GM19395 (cell line): ENCODE measurements at regions not wholly inside any gene's neighbourhood (a gene's known extent, or its start where the extent isn't known, plus 50 kb on each side); places are given as distances from the start of the nearest gene placed in this dataset.
"Not testable (repeated sequence)": the region's sequence is repeated elsewhere in the genome, so short reads cannot be mapped to it uniquely, and the experiment has no call there.

Source experiments
- ATAC-seq: cut with Tn5 transposase; IDR thresholded peaks from one replicate; pipeline ENCODE4 v1.9.1; 2021; ENCODE audit warnings: mild to moderate bottlenecking, moderate library complexity; ENCODE audit not compliant: unreplicated experiment

GRCh38 chr20:50355590-50356524 is 154.3 kb upstream of the PTPN1 start:
- ATAC-seq = no peak

DNA sequence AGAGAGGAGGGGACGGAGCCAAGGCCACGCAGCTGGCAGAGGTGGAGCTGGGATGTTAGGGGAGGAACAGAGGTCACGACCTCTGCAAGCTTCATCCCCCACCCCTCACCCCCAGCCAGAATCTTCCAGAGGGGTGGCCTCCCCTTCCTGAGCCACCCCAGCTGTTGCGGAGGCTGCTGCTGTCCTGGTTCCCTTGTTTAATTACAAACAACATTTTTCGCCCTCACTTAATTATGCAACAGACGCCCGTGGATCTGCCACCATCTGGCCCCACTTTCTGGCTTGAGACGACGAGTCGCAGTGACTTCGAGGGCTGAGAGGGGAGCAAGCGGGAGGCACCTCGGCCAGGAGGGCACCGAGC is 153.7 kb upstream of the PTPN1 start:
- no peak for ATAC-seq

- no peak for ATAC-seq
Observed at GRCh38 chr20:50356962-50357782, 153.0 kb upstream of the PTPN1 start.

GRCh38 chr20:50357783-50358161 is 152.4 kb upstream of the PTPN1 start:
- ATAC-seq = no peak

DNA sequence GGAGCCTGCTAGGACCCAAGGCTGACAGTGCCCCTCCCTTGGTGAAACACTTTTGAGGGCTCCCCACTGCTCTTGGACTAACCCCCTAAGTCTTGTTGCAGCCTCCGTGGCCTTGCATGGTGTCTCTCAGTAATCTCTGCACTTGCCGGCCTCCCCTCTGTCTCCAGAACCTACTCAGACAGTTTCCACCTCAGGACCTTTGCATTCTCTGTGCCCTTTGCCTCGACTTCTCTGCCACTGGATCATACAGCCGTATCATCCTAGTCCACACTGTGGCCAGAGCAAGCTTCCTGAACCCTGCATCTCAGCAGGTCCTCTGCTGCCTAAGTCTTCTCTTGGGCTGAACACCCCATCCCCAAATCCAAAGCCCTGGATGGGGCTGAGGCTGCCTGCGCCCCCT is 152.0 kb upstream of the PTPN1 start:
- no peak for ATAC-seq

- ATAC-seq = no peak
Observed at GRCh38 chr20:50358971-50359370, 151.2 kb upstream of the PTPN1 start.

- ATAC-seq = no peak
Observed at GRCh38 chr20:50359607-50360217, 150.5 kb upstream of the PTPN1 start.

DNA sequence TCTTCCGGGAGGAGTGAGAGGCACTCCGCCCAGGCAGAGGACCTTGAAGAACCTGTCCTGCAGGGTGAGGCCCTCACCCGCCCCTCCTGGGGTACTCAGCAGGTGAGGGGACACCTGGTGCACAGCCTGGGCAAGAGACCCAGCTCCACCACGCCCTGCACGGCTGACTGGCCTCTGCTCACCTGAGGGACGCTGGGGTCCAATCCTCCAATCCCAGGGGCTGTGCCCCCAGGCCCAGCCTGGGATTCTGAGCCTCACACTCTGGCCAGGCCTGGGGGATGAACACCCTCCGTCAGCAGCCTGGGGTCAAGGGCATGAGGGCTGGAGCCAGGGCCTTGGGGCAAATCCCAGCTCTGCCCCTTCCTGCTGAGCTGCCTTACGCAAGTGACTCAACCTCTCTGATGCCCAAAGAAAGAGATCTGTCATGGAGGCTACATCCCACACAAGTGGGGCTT is 149.9 kb upstream of the PTPN1 start:
- no peak for ATAC-seq

GRCh38 chr20:50360921-50361320 is 149.3 kb upstream of the PTPN1 start:
- ATAC-seq = no peak

- not testable (repeated sequence) for ATAC-seq
Observed at GRCh38 chr20:50362177-50362576, 148.0 kb upstream of the PTPN1 start.

DNA sequence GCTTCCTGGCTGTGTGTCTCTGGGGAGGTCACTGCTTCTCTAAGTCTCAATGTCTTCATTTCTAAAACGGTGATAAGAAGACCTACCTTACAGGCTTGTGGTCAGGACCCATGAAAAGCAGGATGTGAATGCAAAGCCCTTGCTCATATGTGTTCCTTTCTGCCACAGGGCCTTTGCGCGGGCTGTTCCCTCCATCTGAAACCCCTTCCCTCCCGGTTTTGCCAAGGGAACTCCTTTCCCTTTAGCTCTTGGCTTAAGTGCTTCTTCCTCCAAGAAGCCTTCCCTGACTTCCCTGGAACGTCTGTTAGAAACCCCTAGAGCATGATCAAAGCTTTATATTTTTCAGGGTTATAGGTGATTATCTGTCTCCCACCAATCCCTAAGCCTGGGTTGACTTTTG is 147.2 kb upstream of the PTPN1 start:
- ATAC-seq = no peak

GRCh38 chr20:50363479-50363878 is 146.7 kb upstream of the PTPN1 start:
- ATAC-seq = no peak

GRCh38 chr20:50364542-50364941 is 145.6 kb upstream of the PTPN1 start:
- no peak for ATAC-seq

- no peak for ATAC-seq
Observed at GRCh38 chr20:50366270-50367103, 143.7 kb upstream of the PTPN1 start.

- no peak for ATAC-seq
Observed at GRCh38 chr20:50367104-50367674, 143.0 kb upstream of the PTPN1 start.

DNA sequence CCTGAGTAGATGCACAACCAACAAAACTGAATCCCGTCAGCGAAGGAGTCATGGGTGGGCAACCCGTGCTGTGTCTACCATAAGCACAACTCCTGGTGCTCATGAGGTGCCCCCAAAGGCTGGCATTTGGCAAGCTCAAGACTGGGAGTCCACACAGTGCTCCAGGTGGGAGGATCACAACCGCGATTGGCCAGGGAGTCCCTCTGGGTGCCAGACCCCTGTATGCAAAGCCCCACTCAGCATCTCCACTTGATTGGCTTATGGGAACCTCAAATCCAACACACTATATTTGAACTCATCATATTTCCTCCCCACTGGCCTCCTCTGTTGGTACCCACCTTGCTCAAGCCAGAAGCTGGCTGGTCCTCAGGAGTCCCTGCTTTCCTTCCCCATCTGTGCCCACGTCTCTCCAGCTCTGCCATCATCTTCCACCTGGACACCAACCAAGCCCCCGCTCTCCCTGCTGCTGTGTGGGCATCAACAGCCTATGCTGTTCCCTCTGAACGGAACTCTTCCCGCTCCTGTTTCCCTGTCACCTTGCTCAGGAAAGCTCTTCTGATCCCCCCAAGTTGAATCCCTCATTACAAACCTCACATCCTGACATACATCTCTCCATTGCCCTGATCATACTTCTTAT is 142.3 kb upstream of the PTPN1 start:
- no peak for ATAC-seq

- no peak for ATAC-seq
Observed at GRCh38 chr20:50368386-50368785, 141.8 kb upstream of the PTPN1 start.

DNA sequence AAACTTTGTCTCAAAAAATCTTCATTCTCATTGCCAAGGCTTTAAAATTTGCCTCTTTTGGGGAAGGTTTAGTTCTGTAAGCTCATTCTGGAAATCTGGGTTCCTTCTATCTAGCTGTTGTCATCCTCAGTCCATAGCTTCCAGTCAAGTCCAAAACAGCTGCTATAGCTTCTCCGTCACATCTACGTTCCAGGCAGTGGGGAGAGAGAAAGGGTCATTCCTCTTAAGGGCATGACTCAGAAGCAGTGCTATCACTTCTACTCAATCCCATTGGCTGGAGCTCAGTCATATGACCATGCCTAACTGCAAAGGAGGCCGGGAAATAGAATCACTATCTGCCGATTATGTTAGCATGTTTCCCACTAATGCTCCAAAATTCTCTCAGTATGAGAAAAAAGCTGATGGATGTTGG is 141.4 kb upstream of the PTPN1 start:
- no peak for ATAC-seq

DNA sequence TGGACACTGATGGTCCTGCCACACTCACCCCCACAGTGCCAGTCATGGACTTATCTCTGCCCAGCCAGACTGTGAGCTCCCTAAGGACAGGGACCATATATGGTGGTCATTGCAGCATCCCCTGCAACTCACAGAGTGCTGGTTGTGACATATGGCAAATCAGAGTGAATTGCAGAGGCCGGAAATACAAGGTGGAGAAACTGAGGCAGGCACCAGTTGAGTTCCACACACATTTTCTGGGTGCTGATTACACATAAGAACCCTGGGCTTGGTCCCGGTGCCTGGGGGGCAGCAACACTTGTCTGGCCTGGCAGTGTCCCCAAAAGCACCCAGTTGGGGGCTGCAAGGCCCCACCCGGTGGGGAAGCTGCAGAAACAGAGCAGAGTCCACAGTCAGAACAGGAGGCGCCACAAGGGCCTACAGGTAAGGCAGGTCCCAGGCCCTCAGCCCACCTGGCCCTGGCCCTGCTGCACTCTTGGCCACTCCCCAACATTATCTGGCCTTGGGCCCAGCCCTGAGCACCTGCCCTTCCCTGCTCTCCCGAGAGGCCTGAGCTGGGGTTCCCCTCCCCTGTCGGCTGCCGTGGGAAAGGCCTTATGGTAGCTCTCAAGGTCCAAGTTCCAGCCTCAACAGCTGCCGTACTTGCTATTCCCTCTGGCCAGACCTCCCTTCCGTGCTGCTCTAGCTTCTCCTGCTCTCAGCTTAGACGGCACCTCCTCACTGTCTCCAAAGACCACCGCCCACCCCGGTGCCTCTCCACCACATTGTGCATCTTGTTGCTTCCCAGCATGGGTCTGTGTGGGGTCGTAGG is 140.8 kb upstream of the PTPN1 start:
- no peak for ATAC-seq
